SW480 (cell line): ENCODE measurements at regions not wholly inside any gene's neighbourhood (a gene's known extent, or its start where the extent isn't known, plus 50 kb on each side); places are given as distances from the start of the nearest gene placed in this dataset.

Experiments
- DNase-seq: peaks from one replicate; pipeline ENCODE4 v3.0.0-alpha.2; 2016; ENCODE audit warnings: low spot score

DNA sequence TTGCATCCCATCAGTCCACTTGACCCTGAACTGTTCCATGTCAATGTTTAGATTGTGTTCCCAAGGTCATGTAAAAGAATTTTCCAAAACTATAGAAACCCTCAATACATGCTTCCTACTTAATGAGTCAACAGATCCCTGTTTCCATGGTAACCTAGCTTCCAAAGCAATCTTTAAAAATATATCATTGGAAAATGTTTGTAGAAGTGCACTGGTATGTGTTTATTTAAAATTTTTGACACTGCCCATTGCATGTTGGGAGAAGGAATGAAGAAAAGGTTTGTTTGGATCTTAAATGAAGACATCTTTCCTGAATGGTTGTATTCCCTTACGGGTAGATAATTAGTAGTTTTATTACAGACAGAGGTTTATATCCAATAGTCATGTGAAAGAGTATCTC lies 345.3 kb downstream of the GABRG1 start:
- DNase-seq = no peak

DNA sequence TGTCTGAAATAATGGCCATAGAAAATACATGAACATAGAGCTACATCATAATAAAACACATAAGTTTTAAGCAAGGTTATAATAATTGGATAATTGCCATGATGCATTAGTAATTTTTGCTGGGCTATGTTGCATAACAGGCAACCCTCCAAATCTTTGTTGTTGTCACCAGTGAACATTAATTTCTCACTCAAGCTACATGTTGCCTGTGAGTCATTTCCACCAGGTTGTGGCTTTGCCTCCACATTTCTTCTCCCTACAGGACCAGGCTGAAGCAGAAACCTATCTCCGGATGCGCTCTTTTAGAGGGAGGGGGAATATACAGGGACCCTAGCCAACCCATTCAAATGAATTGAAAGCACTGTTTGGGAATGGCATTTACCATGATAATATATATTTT lies 347.7 kb downstream of the GABRG1 start:
- DNase-seq = no peak

DNA sequence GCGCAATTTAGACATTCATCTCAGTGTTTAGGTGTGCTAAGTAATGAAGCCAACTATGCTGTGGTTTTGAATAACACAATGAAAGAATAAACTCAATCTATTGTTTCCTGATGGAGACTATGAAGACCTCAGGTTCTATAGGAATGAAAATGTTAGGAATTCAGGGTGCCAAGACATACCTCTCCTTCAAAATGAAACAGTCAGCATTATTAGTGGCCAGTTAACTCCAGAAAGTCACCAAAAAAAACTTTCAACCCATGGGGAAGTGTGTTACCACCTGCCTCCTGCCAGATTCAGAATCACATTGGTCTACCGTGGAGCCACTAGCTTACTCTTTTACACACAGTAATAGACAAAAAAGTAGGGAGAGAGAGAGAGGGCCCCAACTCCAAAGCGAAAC lies 352.9 kb downstream of the GABRG1 start:
- DNase-seq = no peak

DNA sequence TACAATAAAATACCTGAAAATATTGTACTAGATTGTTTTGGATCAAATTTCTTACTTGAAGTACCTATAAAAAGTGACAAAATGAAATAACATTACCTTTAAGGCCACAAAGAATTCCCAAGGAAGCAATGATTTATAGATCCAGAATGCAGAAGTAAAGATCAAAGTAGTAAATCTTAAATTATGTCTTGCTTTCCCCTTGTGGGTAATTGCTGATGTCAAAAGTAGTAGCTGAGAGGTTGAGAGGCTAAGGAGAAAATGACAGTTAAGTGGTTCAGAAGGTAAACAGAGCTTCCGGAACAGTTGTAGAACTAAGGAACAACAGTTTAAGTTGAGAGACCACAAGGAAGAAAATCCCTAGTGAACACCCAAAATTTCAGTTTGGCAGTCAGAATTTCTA lies 358.3 kb downstream of the GABRG1 start:
- DNase-seq = no peak

DNA sequence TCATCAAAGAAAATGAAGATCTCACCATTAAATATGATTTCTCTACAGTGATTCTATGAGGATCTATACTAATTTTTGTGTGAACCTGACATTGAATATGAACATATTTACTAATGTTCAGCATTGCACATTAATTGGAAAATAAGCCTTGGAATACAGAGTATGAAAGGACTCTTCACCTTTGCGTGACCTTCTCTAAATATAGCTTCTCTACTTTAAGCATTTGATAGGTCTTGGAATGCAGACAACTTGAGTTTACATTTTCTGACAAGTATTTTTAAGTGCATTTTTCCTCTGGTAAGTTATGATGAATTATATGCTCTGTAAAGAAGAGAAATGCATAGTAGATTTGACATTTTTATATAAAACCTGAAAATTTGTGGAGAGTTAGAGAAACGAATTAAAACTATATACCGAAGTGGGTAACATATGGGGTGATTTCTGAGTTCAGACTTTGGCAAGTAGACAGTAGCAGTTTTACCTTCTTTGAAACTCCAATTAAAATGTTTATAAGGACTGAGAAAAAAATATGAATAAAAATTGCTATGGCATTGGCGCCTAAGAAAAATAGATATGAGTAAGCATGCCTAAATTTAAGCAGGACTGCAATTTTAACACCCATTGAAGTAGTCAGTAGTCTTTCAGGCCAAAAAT lies 371.9 kb downstream of the GABRG1 start:
- DNase-seq = no peak

DNA sequence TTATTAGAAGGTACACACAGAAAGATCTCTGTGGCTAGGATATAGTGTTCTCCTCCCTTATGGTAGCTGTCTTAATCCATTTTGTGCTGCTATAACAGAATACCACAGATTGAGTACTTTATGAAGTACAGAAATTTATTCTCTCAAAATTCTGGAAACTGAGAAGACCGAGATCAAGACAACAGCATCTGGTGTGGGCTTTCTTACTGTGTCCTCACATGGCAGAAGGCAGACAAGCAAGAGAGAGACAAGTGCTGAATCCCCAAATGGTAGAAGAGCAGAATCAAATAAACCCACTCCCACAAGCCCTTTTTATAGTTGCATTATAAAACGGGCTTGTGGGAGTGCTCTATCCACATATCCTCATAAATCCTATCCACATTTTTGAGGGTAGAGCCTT lies 373.1 kb downstream of the GABRG1 start:
- no peak for DNase-seq

DNA sequence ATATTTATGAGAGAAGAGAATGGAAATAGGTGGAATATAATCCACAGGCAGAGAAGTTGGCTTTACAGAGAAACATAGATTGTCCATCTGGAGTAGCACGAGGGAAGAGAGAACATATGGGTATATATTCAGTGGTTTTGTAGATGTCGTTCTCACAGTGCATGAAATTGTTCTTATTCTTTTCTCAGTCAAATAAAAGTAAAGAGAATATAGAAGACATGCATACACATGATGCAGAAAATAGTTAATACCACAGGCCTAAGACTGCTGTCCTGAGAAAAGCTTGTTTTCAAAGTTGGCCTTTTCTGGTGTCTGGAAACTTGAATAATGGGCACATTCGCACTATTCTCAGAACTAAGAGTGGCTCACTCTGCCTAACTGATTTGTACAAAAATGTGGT lies 378.1 kb downstream of the GABRG1 start:
- DNase-seq = no peak

DNA sequence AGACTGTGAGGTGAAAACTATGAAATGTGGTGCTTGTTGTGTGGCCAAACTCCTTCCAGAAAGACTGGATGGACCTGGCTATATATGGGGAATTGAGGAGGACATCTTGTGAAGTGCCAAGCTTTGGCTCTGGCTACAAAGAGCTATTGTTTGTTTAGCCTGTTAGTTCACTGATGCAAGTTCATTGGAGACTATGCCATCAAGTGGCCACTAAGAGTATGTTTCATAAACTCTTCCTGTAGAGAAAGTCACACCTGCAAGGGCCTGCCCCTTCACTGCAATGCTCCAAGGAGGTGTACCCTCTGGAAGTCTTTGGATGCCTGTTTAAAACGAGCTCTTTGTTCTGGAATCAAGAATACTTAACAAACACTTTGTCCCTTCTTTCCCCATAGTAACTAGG lies 382.0 kb downstream of the GABRG1 start:
- DNase-seq = peak; percentile 8

DNA sequence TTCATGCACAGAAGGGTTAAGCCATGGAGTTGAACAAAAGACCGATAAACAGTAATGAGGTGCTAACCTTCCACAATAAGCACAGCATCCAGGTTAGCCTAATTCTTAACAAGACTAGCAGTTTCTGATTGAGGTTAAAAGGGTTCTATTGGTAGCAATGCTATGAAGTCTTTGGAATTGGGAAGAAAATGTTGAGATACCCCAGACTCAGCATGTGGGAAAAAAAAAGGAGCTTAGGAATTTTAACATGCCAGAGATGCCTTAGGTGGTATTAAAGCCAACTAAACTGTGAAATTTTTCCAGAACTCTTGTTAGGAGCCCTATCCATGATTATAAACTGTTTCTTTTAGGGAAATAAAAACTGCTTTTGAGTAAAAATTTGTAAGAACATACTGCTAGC lies 391.7 kb downstream of the GABRG1 start:
- DNase-seq = no peak

DNA sequence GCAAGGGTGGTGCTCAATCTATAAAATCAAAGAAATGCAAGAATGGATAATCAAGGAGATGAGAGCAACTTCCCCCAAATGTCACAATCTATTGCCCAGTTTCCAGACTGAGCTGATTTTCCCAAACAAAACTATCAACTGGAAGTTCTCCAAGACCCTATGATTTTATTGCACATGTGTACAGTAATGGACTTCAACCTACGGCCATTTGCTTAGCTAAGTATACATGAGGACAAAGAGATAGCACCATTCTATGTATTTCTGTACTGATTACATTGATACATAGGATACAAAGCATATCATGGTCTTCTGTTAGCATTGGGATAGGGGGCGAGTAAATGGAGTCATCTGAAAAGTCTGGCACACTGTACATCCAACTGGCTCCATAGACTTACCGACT lies 407.8 kb downstream of the GABRG1 start:
- no peak for DNase-seq

DNA sequence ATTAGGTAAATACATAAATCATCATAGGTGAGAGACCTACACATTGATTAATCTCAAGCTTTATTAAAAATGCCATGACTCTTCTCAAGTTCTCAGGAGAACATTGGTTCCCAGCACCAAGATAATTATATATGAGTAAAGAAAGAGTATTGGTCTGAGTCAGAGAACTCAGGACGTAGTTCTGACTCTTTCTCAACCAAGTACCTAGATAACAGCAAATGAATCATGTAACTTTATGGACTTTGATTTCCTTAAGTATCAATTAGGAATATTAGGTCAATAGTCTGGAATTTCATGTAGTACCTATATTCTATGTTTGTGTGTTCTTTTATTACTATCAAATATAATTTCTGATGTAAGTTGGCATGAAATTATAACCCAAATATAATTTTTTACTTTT lies 409.9 kb downstream of the GABRG1 start:
- no peak for DNase-seq

DNA sequence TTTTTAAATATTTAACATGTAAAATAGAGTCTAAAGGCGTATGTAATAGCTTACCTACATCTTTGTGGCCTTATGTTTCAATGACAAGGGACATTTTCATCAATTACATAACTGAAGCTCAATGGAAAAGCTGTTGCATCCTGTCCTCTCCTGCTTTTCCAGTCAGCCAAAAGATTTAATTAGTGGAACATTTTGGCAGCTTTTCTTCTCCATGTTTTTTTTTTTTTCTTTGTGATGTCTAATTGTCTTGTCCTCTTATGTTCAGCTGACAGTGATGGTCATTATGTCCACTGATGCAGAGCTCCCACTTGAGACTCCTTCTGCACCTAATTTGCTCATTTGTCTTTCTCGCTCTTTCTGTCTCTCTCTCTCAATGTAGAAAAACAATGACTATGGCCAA lies 422.2 kb downstream of the GABRG1 start:
- no peak for DNase-seq

DNA sequence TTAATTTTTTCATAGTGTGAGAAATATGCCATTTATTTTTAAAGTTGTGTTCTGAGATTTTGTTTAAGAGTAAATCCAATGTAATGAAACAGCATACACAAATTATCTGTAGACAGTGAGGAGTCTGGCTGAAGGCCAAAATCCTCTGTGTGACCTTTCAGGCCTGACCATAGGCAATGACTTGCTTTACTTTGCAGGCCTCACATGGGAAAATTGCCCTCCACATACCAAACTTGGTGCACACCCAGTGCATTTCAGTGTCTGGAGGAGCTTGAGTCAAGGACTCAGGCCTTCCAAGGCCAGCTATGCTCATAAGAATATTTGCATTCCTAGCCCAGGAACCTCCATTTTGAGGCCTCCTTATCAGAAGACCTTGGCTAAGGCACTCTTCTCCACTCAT lies 430.1 kb downstream of the GABRG1 start:
- DNase-seq = no peak

DNA sequence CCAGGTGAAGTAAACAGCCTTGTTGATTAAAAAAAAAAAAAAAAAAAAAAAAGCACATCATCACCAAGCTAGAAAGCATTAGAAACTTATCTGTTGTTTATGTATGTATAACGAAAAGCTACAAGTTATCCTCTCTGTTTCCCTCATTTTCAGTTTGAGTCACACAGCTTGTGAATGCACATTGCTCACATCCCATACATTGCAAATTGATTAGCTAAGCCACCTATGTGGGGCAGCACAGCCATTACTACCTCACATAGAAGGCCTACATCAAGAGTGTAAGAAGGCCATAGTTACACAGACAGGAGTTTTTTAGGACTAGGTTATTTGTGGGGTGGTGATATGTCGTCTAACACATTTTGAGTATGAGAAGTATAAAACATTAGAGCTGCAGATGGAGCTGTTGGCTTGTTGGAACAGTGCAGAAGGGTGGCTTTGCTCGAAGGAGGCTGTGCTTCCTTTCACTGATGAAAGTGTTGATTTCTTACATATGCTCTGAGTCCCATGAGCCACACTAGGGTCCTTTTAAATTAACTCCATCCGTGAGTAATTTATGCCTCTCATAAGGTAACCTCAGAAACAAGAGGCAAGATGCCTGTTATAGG lies 431.6 kb downstream of the GABRG1 start:
- no peak for DNase-seq

DNA sequence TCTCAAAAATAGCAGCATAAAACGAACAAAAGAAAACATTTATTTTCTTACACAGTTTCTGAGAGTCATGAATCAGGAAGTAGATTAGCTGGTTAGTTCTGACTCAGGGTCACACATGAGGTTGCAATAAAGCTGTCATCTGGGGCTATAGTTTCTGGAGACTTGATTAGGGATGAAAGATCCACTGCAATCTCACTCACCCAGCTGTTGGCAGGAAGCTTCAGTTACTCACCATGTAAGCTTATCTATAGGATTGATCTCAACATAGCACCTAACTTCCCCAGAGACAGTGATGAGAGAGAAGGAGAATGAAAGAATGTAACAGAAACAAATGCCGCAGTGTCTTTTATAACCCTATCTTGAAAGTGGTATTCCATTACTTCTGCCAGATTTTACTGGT lies 435.5 kb downstream of the GABRG1 start:
- no peak for DNase-seq

DNA sequence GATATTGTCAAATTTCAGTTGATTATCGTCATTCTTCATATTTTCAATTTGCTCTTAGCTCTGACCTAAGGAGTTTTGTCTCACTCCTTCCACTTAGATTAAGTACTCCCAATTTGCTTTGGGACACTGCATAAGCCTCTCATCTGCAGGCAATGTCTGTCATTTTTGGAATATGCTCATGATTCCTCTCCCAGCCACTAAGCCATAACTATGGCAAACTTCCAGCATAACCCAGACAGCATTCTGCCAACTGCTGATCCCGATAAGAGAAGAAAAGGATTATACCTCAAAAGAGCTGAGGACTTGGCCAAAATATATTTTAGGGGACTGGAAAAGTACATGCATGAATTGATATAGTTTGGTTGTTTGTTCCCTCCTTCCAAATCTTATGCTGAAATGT lies 444.4 kb downstream of the GABRG1 start:
- DNase-seq = no peak

DNA sequence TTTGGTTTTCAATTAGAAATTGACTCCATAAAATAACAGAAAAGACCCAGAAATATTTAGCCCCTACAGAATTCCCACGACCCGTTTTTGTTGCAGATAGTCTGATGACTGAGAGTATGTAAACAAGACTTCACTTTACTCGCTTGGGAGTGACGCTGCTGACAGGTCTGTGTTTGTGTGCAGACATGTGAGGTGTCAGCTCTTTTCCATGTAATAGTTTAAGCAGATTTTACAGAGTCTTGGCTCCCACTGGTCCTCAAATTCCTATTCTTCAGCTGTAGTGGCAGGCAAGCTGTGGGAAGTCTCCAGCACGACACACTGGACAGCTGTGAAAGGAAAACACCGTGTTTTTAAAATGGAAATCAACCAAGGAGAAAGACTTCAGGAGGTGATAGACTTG lies 455.7 kb downstream of the GABRG1 start:
- DNase-seq = no peak

DNA sequence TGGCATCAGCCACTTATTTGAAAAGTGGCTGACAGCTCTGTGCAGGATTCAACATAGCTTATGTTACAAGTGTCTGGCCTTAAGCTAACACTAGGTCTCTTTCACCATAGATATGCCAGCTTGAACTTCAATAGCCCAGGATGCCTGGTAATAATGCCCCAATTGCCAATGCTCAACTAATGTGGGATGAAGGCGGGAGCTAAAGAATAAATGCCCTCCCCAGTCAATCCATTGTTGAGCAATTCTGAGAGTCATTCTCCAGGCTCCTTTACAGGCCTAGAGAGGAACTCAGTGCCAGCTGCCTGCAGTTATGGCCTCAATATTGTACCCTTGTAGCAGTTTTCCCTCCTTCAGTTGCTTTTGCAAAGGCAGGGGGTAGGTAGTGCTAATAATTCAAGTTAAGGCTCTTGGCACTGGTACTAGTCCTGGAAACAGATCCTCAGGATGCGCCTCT lies 460.2 kb downstream of the GABRG1 start:
- no peak for DNase-seq

DNA sequence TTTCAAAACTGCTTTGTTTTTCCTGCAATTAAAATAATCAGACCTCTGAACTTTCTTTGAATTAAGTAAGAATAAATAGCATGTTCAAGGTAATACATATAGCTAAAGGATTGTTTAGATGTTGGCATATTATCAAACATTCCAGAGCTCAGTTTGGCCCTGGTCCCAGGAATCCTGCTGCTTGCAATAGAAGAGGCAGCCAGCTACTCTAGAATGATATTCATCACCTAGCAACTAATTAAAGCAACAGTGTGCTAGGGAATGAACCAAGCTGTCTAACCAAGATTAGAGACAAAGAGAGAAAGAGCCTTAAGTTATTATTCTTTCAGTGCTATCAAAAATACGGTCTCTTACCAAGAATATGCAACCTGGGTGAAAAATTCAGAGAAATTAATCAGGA lies 460.9 kb downstream of the GABRG1 start:
- DNase-seq = no peak

DNA sequence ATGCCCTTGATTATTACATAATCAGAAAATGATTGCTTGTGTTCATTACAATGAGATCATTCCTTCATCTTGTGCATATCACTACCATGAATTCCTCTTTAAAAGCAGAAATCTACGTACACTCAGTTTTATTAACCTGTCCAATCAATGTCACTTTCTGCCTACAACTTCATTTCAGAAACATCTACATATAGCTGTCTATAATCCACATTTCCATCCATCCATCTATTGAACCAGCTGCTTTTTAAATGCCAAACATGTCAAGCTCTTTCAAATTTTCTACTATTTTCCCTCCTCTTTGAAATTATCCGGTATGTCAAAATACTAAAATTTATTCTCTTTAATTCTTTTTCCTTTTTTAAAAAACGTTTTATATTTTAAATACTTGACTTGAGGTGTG lies 462.0 kb downstream of the GABRG1 start:
- no peak for DNase-seq

DNA sequence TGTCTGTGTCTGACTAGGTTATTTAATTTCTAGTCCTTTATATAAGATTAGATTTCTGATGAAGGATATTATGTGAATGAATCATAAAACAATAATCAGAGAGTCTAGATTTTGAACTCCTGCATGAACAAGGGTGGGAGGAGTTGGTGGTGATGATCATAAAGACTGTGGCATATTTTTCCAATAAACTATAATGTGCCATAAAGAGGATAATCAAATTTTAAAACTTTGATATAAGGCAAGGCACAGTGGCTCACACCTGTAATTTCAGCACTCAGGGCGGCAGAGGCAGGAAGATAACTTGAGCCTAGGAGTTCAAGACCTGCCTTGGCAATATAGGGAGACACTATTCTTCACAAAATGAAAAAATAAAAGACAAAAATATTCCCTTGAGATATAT lies 473.3 kb downstream of the GABRG1 start:
- no peak for DNase-seq

DNA sequence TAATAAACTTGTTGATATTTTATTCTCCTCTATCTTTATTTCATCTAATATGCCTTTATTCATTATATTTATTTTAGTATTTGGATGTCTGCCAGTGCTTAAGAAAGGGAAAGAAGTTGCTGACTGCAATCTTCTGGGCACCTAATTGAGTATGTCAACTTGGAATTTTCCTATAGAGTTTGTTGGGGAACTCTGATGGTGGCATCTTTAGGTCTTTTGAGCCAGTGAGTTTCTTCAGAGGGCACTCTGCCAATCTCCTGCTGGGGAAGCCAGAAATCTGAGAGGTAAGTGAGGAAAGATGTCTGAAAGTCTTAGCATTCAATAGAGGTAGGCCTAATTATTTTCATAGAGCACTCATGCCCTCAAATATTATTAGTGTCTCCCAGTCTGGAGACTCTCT lies 475.0 kb downstream of the GABRG1 start:
- no peak for DNase-seq

DNA sequence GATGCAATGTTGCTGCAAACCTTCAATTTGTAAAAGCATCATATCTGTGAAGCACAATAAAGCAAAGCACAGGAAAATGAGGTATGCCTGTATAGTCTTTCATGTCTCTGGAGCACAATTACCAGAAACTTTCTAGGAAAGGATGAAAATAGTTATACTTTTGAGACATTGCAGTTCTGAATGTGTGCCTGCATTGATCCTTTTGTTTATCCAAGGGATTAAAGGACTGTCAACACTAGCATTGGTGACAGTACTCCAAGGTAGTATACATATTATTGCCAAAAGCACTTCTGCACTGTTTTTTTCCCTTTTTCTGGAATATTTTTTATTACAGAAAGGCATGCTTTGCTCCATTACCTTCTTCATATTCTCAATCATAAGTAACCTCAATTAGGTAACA lies 476.0 kb downstream of the GABRG1 start:
- no peak for DNase-seq

DNA sequence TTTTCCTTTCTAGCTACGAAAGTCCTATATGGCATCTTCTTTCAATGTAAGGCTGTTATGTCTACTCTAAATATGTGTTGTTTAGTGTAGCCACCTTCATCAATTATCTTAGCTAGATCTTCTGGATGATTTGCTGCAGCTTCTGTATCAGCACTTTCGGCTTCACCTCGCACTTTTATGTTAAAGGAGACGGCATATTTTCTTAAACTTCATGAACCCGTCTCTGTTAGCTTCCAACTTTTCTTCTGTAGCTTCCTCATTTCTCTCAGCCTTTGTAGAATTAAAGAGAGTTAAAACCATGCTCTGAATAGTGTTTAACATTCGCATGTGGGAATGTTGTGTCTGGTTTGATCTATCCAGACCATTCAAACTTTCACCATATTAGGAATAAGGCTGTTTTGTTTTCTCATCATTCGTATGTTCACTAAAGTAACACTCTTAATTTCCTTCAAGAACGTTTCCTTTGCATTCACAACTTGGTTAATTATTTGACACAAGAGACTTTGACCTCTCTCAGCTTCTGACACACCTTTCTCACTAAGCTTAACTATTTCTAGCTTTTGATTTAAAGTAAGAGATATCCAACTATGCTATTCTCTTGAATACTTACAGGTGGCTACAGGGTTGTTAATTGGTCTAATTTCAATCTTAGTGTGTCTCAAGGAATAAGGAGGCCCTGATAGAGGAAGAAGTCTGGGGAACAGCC lies 476.8 kb downstream of the GABRG1 start:
- DNase-seq = no peak
